SKM-1 treated with dmso at 0.1 percent for 144 hours (cell line): ENCODE measurements at regions not wholly inside any gene's neighbourhood (a gene's known extent, or its start where the extent isn't known, plus 50 kb on each side); places are given as distances from the start of the nearest gene placed in this dataset.

Experiments
- DNase-seq: peaks from one replicate; lab custom pipeline; 2025; ENCODE audit not compliant: unreplicated experiment; lab: John Stamatoyannopoulos, UW

- no peak for DNase-seq
Observed at GRCh38 chr1:34650090-34650489, 104.8 kb upstream of the GJB5 start.

GRCh38 chr1:34650800-34651199 is 104.0 kb upstream of the GJB5 start:
- DNase-seq: no peak

- DNase-seq: no peak
Observed at GRCh38 chr1:34653110-34653509, 101.7 kb upstream of the GJB5 start.

DNA sequence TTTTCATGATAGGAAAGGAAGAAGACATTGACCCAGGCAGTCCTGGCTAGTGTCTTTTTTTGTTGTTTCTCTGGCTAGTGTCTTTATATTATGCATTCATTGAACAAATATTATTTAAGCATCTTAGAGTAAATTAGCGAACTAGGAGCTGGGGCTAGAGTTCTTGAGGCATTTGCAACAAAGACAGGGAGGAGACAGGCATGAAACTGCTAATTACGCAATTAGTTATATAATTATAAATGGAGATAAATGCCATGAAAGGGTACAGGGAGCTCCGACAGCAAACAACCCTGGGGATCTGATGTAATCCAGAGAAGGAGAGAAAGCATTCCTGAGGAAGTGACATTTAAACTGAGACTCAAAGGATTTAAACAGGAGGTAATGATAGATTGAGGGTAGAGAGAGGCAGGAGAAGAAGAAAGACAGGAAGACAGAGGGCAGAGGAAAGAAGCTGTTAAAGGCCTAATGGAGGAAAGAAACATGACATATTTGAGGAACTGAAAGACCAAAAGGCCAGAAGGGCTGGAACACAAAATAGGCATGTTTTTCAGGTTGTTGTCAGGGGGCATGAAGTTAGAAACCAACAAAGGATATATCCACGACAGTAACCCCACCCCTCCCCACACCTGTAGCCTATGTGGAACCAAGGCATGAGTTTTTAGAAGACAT is 99.5 kb upstream of the GJB5 start:
- DNase-seq: no peak

DNA sequence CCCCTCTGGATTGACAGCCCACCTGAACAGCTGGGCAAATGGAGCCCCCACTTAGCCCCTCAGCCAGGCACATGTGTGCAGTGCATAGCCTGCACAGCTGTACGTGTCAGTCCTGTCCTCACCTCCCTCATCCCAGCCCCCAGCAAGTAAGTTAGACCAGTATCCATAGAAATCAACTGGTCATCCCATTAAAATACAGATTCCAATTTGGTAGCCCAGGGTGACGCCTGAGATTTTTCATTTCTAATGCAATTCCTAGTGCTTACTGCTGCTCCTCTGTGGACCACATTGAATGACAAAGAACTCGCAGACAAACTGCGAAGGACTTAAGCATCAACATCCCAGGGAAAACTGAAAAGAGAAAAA is 99.0 kb upstream of the GJB5 start:
- no peak for DNase-seq

DNA sequence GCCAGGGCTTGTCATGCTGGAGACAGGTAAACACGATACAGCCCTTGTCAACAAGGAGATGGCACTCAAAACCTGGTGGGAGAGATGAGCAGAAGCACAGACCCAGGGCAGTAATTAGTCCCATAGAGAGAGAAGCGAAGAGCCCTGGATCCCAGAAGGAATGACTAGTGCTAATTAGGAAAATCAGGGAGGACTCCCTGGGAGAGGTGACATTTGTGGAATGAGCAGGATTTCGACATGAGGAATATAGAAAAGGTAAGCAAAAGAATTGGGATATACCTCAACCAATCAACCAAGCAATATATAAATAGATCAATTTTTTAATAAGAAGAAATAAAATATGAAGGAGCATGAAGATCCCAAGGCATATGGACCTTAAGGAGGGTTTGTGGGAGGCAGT is 98.5 kb upstream of the GJB5 start:
- no peak for DNase-seq

DNA sequence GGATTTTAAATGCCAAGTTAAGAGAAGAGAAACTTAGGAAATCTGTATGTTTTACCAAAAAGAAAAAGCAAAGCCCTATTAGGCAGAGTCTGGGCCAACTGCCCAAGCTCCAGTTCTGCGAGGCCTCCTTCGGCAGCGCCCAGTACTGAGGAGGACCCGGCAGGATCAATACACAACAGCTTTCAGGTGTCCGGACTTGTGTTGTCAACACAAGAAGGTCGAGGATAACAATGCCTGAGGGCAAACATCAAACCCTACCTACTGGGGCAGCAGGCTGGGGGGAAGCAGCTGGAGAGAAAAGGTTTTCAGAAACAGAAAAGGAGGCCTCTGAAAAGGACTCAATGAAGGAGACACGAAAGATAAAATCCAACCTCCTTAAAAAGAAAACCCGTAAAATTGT is 98.1 kb upstream of the GJB5 start:
- no peak for DNase-seq

- no peak for DNase-seq
Observed at GRCh38 chr1:34657266-34657665, 97.6 kb upstream of the GJB5 start.

GRCh38 chr1:34657849-34658248 is 97.0 kb upstream of the GJB5 start:
- no peak for DNase-seq

GRCh38 chr1:34663031-34663430 is 91.8 kb upstream of the GJB5 start:
- no peak for DNase-seq

GRCh38 chr1:34668063-34668462 is 86.8 kb upstream of the GJB5 start:
- no peak for DNase-seq

GRCh38 chr1:34670982-34671381 is 83.9 kb upstream of the GJB5 start:
- no peak for DNase-seq

DNA sequence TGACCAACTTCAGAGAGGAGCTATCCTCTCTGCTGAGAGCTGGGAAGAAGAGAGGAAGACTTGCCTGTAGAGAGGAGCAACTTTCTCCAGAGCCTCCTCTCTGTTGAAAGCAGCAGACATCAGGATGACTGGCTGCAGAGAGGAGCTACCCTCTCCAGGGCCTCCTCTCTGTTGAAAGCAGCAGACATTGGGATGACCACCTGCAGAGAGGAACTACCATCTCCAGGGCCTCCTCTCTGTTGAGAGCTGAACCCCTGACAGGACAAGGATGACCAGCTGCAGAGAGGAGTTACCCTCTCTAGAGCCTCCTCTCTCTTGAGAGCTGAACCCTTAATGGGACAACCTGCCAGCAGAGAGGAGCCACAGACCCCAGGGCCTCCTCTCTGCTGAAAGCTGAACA is 83.0 kb upstream of the GJB5 start:
- DNase-seq: no peak

DNA sequence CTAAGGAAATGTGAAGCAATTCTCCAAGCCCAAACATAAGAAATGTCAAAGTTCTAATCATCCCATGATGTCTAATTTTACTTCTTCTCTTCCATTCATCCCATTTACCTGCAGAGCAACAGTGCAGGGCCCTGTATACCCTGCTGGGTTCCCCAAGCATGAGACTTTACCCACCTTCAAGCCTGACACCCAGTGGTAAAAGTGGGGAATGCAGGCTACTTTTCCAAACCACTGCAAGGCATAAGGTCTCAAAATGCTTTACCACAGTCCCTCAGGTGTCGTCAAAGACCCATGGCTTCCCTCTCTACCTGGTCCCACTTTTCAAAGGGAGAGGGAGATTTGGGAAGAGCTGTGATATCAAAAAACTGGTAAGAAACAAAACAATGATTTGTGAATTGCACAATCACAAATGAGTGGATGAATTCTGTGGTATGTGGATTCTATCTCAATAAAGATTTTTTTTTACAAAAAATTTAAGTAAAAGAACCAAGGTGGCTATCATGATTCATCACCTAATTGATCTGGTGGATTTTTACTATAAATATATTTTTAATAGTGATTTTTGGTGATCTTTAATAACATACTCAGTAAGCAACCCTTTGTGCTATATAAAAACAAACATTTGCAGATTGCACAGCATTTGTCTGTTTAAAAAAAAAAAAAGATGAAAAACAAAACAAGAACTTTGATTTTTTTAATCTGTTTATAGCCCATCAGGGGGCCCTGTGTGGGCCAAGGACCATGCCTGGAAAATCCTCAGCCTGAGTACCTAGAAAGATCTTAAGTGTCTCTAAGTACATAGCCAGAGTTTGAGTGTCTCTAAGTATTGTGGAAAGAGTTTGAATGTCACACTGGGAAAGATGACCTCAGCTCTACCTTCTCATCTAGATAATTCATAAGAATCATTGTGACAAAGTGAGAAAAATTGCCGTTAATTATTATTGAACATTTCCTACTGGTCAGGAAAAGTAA is 73.1 kb upstream of the GJB5 start:
- DNase-seq: no peak

- no peak for DNase-seq
Observed at GRCh38 chr1:34682452-34683223, 72.2 kb upstream of the GJB5 start.

DNA sequence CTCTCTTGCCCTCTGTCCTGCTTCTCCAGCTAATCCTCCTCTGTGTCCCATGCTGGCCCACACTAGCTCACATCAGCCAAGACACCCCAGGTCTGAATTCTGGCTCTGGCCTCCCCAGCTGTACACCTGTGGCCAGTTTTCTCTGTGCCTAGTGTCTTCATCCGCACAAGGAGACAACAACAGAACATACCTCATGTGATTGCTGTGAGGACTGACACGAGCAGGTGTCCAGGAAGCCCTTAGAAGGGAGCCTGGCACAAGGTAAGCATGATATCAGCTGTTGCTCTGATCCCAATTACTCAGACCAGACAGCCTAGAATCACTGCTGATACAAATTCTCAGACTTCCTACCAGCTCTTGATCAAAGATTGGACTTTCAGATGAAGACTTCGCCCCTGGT is 71.2 kb upstream of the GJB5 start:
- no peak for DNase-seq

- no peak for DNase-seq
Observed at GRCh38 chr1:34684266-34684665, 70.6 kb upstream of the GJB5 start.

DNA sequence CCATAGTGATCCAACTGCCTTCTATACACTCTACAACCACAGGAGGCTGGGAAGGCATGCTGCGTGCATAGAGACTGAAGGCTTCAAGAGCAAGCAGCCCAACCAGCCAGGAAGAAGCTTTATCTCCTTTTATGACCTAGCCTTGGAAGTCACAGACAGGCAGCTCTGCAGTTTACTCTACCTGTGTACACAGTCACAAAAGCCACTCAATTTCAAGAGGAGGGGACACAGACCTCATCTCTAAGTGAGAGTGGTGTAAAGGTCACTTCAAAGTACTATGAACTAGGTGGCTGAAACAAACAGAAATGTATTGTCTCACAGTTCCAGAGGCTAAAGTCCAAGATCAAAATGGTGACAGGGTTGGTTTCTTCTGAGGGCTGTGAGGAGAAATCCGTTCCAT is 69.6 kb upstream of the GJB5 start:
- no peak for DNase-seq

GRCh38 chr1:34686531-34686930 is 68.3 kb upstream of the GJB5 start:
- DNase-seq: no peak

DNA sequence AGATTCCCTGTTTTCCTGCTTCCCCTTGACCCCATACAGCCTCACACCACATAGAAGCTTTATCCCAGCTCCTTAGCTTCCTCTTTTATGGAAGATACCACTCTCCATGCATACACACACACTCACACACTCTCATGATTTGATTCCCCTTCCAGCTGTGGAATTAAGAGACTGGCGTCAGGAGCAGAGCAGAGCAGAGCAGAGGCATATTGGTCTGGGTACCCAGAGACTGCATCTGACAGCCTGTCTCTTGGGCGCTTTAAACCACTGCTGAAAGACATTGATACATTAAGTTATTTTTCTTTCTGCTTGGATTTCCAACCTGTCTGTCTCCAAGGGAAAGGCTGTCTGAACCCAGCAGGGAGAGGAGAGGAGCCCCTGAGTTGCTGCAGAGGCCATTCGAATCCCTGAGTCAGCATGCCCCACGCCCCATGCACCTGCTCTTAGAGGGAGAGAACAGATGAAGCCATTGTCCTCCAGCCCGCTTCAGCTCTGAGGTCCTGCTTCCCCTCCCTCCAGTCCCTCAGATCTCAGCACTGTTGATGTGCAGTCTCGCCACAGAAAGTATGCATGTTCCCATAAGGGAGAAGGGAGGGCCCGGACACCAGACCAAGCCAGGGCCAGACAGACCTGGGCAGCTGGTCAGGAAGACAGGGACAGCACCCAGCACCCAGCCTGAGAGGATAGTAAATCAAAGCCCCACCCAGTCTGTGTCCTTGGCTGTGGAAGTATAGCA is 66.7 kb upstream of the GJB5 start:
- DNase-seq: no peak

DNA sequence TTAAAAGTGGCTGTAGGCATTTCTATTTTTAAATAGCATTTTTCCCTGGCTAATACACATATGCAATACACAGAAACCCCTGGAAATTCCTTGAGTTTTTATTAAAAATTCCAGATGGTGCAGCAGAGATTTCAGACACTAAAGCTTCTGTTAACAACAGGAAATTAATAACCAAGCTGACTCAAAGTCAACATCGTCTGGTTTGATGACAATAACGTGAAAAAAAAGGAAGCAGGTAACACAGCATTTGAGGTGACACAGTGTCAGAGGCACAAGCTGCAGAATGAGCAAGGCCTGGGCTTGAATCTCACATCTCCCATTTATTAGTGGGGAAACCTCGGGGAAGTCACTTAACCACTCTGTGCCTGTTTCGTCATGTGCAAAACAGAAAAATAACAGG is 64.6 kb upstream of the GJB5 start:
- no peak for DNase-seq
